ENCODE measurements at regions not wholly inside any gene's neighbourhood (a gene's known extent, or its start where the extent isn't known, plus 50 kb on each side); places are given as distances from the start of the nearest gene placed in this dataset.

GRCh38 chr11:130715085-130715876 is 201.0 kb downstream of the SNX19 start:
- no peak overlapping the region for H3K27ac ChIP-seq

GRCh38 chr11:130715877-130716220 is 200.4 kb downstream of the SNX19 start:
- TF ChIP-seq CTCF (conservative IDR thresholded peaks at IDR 0.05) (no peak), ZFX (IDR thresholded peaks at IDR 0.05) (no peak)

More at GRCh38 chr11:130715085-130715876, 201.0 kb downstream of the SNX19 start:
- TF ChIP-seq ZFX (IDR thresholded peaks at IDR 0.05) (no peak), CTCF (conservative IDR thresholded peaks at IDR 0.05) (no peak)

GRCh38 chr11:130718120-130718519 is 198.2 kb downstream of the SNX19 start:
- H3K27ac ChIP-seq = no peak overlapping the region
- no peak for TF ChIP-seq CTCF (conservative IDR thresholded peaks at IDR 0.05)
- TF ChIP-seq ZFX (IDR thresholded peaks at IDR 0.05) = no peak

More at GRCh38 chr11:130715877-130716220, 200.4 kb downstream of the SNX19 start:
- H3K27ac ChIP-seq = no peak overlapping the region

- no peak overlapping the region for H3K27ac ChIP-seq
- TF ChIP-seq ZFX (IDR thresholded peaks at IDR 0.05) (no peak), CTCF (conservative IDR thresholded peaks at IDR 0.05) (no peak)
Observed at GRCh38 chr11:130719220-130719915, 196.9 kb downstream of the SNX19 start.

- TF ChIP-seq ZFX (IDR thresholded peaks at IDR 0.05) = no peak
- no peak for TF ChIP-seq CTCF (conservative IDR thresholded peaks at IDR 0.05)
- no peak overlapping the region for H3K27ac ChIP-seq
Observed at GRCh38 chr11:130720232-130721022, 195.9 kb downstream of the SNX19 start.

GRCh38 chr11:130721023-130721681 is 195.1 kb downstream of the SNX19 start:
- no peak overlapping the region for H3K27ac ChIP-seq
- TF ChIP-seq ZFX (IDR thresholded peaks at IDR 0.05) (no peak), CTCF (conservative IDR thresholded peaks at IDR 0.05) (no peak)

Measured in C4-2B (cell line).